ENCODE measurements at regions not wholly inside any gene's neighbourhood (a gene's known extent, or its start where the extent isn't known, plus 50 kb on each side); places are given as distances from the start of the nearest gene placed in this dataset.

- TF ChIP-seq EZH2 (IDR thresholded peaks at IDR 0.05; ENCODE audit: borderline replicate concordance, low read length) (no peak), CTCF (IDR thresholded peaks at IDR 0.05; ENCODE audit: low read length) (no peak)
- Histone ChIP-seq H3K27ac (ENCODE audit: low read depth, low read length, poor library complexity, severe bottlenecking) (no peak overlapping the region), H3K4me2 (ENCODE audit: low read length) (no peak overlapping the region)
Observed at GRCh38 chr1:55725378-55725777, 510.2 kb upstream of the USP24 start.

GRCh38 chr1:55724551-55725325 lies 509.6 kb upstream of the USP24 start:
- Histone ChIP-seq H3K36me3 (ENCODE audit: insufficient read depth, low read length) (no peaks in the 10 kb centered on the region), H3K9me2 (ENCODE audit: low read depth, low read length) (no peaks in the 10 kb centered on the region), H3K79me2 (ENCODE audit: insufficient read depth, low read length) (no peaks in the 10 kb centered on the region), H3K27me3 (ENCODE audit: insufficient read depth, low read length) (no peaks in the 10 kb centered on the region), H3K4me2 (ENCODE audit: low read length) (no peak overlapping the region), H3F3A (ENCODE audit: insufficient read depth, low read length) (no peaks in the 10 kb centered on the region), H4K20me1 (ENCODE audit: insufficient read depth, low read length) (no peaks in the 10 kb centered on the region), H2AFZ (ENCODE audit: low read length) (no peak overlapping the region), H3K27ac (ENCODE audit: low read depth, low read length, poor library complexity, severe bottlenecking) (no peak overlapping the region), H3K4me3 (ENCODE audit: low read depth, low read length, poor library complexity, severe bottlenecking) (no peak overlapping the region), H3K9me3 (ENCODE audit: low read length) (no peaks in the 10 kb centered on the region), H3K9ac (ENCODE audit: low read length) (no peak overlapping the region), H3K4me1 (ENCODE audit: insufficient read depth, low read length, severe bottlenecking) (no peaks in the 10 kb centered on the region)
- TF ChIP-seq EZH2 (IDR thresholded peaks at IDR 0.05; ENCODE audit: borderline replicate concordance, low read length) (no peak), CTCF (IDR thresholded peaks at IDR 0.05; ENCODE audit: low read length) (no peak)

More at GRCh38 chr1:55725378-55725777, 510.2 kb upstream of the USP24 start:
- Histone ChIP-seq H3K4me3 (ENCODE audit: low read depth, low read length, poor library complexity, severe bottlenecking) (no peak overlapping the region), H3K36me3 (ENCODE audit: insufficient read depth, low read length) (no peaks in the 10 kb centered on the region), H3K79me2 (ENCODE audit: insufficient read depth, low read length) (no peaks in the 10 kb centered on the region), H4K20me1 (ENCODE audit: insufficient read depth, low read length) (no peaks in the 10 kb centered on the region), H3K27me3 (ENCODE audit: insufficient read depth, low read length) (no peaks in the 10 kb centered on the region), H3K9me3 (ENCODE audit: low read length) (no peaks in the 10 kb centered on the region), H3K9me2 (ENCODE audit: low read depth, low read length) (no peaks in the 10 kb centered on the region), H2AFZ (ENCODE audit: low read length) (no peak overlapping the region), H3K9ac (ENCODE audit: low read length) (no peak overlapping the region), H3F3A (ENCODE audit: insufficient read depth, low read length) (no peaks in the 10 kb centered on the region), H3K4me1 (ENCODE audit: insufficient read depth, low read length, severe bottlenecking) (no peaks in the 10 kb centered on the region)

- Histone ChIP-seq H3K9me3 (ENCODE audit: low read length) (no peaks in the 10 kb centered on the region), H2AFZ (ENCODE audit: low read length) (no peak overlapping the region), H3K4me3 (ENCODE audit: low read depth, low read length, poor library complexity, severe bottlenecking) (no peak overlapping the region), H3K27me3 (ENCODE audit: insufficient read depth, low read length) (no peaks in the 10 kb centered on the region), H3K4me1 (ENCODE audit: insufficient read depth, low read length, severe bottlenecking) (no peaks in the 10 kb centered on the region), H3K36me3 (ENCODE audit: insufficient read depth, low read length) (no peaks in the 10 kb centered on the region), H3K79me2 (ENCODE audit: insufficient read depth, low read length) (no peaks in the 10 kb centered on the region), H3K9ac (ENCODE audit: low read length) (no peak overlapping the region), H3K4me2 (ENCODE audit: low read length) (no peak overlapping the region), H4K20me1 (ENCODE audit: insufficient read depth, low read length) (no peaks in the 10 kb centered on the region), H3K27ac (ENCODE audit: low read depth, low read length, poor library complexity, severe bottlenecking) (no peak overlapping the region), H3K9me2 (ENCODE audit: low read depth, low read length) (no peaks in the 10 kb centered on the region), H3F3A (ENCODE audit: insufficient read depth, low read length) (no peaks in the 10 kb centered on the region)
- TF ChIP-seq CTCF (IDR thresholded peaks at IDR 0.05; ENCODE audit: low read length) (no peak), EZH2 (IDR thresholded peaks at IDR 0.05; ENCODE audit: borderline replicate concordance, low read length) (no peak)
Observed at GRCh38 chr1:55723001-55723400, 507.8 kb upstream of the USP24 start.
